IMR-90 (cell line): ENCODE measurements at regions not wholly inside any gene's neighbourhood (a gene's known extent, or its start where the extent isn't known, plus 50 kb on each side); places are given as distances from the start of the nearest gene placed in this dataset.

Source experiments
- CEBPB ChIP-seq: IDR thresholded peaks from 2 replicates; pipeline ENCODE4 v1.6.1; 2012; ENCODE audit warnings: low read depth, low read length, improper control_type of control experiment
- CHD1 ChIP-seq: IDR thresholded peaks from 2 replicates; pipeline ENCODE4 v1.6.1; 2012; ENCODE audit warnings: low read depth, low read length, improper control_type of control experiment
- ELK1 ChIP-seq: fragments of 150-350 bp; IDR thresholded peaks from 2 replicates; pipeline ENCODE4 v1.6.1; 2016; ENCODE audit warnings: low read depth, mild to moderate bottlenecking, low read length, moderate library complexity, borderline replicate concordance
- MAFK ChIP-seq: IDR thresholded peaks from 2 replicates; pipeline ENCODE4 v1.6.1; 2012; ENCODE audit warnings: low read depth, low read length, improper control_type of control experiment
- MXI1 ChIP-seq: IDR thresholded peaks from 2 replicates; pipeline ENCODE4 v1.6.1; 2012; ENCODE audit warnings: low read depth, mild to moderate bottlenecking, low read length, moderate library complexity, borderline replicate concordance
- NFE2L2 ChIP-seq: fragments of 150-350 bp; IDR thresholded peaks from 2 replicates; pipeline ENCODE4 v1.6.1; 2016; ENCODE audit warnings: low read depth, mild to moderate bottlenecking, low read length
- POLR2A ChIP-seq: IDR thresholded peaks from 2 replicates; pipeline ENCODE4 v1.6.1; 2012; ENCODE audit warnings: mild to moderate bottlenecking, low read depth, low read length
- RAD21 ChIP-seq: IDR thresholded peaks from 2 replicates; pipeline ENCODE4 v1.6.1; 2012; ENCODE audit warnings: low read length, improper control_type of control experiment
- RCOR1 ChIP-seq: IDR thresholded peaks from 2 replicates; pipeline ENCODE4 v1.6.1; 2012; ENCODE audit warnings: mild to moderate bottlenecking, low read length, improper control_type of control experiment; ENCODE audit not compliant: insufficient replicate concordance
- RFX5 ChIP-seq: IDR thresholded peaks from 2 replicates; pipeline ENCODE4 v1.8.0; 2012; ENCODE audit warnings: low read depth, mild to moderate bottlenecking, low read length, moderate library complexity
- SMC3 ChIP-seq: fragments of 150-350 bp; IDR thresholded peaks from 2 replicates; pipeline ENCODE4 v1.6.1; 2016; ENCODE audit warnings: low read depth, mild to moderate bottlenecking, antibody characterized with exemption, low read length, moderate library complexity
- USF2 ChIP-seq: fragments of 150-350 bp; IDR thresholded peaks from 2 replicates; pipeline ENCODE4 v1.6.1; 2017; ENCODE audit warnings: mild to moderate bottlenecking, antibody characterized with exemption, low read length, low read depth
- TF ChIP-seq, protein P1 (sequence below): conservative IDR thresholded peaks from 2 replicates; pipeline ENCODE4 v1.5.1; 2012; ENCODE audit warnings: mild to moderate bottlenecking, low read depth, low read length, improper control_type of control experiment

DNA sequence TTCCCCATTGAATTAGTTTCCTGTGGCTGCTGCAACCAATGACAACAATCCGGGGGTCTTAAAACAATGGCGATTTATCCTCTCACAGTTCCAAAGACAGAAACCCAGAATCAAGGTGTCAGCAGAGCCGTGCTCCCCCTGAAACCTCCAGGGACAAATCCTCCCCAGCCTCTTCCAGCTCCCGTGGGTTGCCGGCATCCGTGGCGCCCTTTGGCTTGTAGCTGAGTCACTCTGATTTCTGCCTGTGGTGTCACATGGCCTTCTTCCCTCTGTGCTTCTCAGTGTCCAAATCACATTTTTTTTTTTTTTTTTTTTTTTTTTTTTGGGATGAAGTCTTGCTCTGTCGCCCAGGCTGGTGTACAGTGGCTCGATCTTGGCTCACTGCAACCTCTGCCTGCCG lies 64.5 kb upstream of the STX18 start:
- TF ChIP-seq, protein P1, sequence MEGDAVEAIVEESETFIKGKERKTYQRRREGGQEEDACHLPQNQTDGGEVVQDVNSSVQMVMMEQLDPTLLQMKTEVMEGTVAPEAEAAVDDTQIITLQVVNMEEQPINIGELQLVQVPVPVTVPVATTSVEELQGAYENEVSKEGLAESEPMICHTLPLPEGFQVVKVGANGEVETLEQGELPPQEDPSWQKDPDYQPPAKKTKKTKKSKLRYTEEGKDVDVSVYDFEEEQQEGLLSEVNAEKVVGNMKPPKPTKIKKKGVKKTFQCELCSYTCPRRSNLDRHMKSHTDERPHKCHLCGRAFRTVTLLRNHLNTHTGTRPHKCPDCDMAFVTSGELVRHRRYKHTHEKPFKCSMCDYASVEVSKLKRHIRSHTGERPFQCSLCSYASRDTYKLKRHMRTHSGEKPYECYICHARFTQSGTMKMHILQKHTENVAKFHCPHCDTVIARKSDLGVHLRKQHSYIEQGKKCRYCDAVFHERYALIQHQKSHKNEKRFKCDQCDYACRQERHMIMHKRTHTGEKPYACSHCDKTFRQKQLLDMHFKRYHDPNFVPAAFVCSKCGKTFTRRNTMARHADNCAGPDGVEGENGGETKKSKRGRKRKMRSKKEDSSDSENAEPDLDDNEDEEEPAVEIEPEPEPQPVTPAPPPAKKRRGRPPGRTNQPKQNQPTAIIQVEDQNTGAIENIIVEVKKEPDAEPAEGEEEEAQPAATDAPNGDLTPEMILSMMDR, result no peak
- TF ChIP-seq POLR2A (no peak), ELK1 (no peak), MAFK (no peak), MXI1 (no peak), CEBPB (no peak), USF2 (peak; percentile 74), RCOR1 (no peak), NFE2L2 (peak; percentile 31; the same call in 1 of the 2 replicates), SMC3 (no peak), RFX5 (no peak), RAD21 (no peak), CHD1 (no peak)
